DOHH2 (cell line): ENCODE measurements at regions not wholly inside any gene's neighbourhood (a gene's known extent, or its start where the extent isn't known, plus 50 kb on each side); places are given as distances from the start of the nearest gene placed in this dataset.

Source experiments
- H3F3A ChIP-seq: fragments of 200-600 bp; sonication (generic), shearing (Covaris generic); 2 replicates; pipeline ENCODE4 v1.6.0; 2016; ENCODE audit warnings: antibody characterized with exemption, mild to moderate bottlenecking; ENCODE audit not compliant: control insufficient read depth, insufficient read depth
- H3K27ac ChIP-seq: fragments of 200-600 bp; sonication (generic); 2 replicates; pipeline ENCODE4 v1.5.1; 2014; ENCODE audit warnings: low read depth, mild to moderate bottlenecking, low read length, moderate library complexity
- H3K27me3 ChIP-seq: fragments of 200-600 bp; sonication (generic); 2 replicates; pipeline ENCODE4 v1.6.1; 2014; ENCODE audit warnings: mild to moderate bottlenecking, low read length, mixed read lengths; ENCODE audit not compliant: control insufficient read depth
- H3K36me3 ChIP-seq: fragments of 200-600 bp; sonication (generic); 2 replicates; pipeline ENCODE4 v1.6.1; 2014; ENCODE audit warnings: mild to moderate bottlenecking, low read length, moderate library complexity, mixed read lengths; ENCODE audit not compliant: control insufficient read depth
- H3K4me1 ChIP-seq: fragments of 200-600 bp; sonication (generic); 2 replicates; pipeline ENCODE4 v1.6.1; 2014; ENCODE audit warnings: mild to moderate bottlenecking, low read length, mixed read lengths; ENCODE audit not compliant: control insufficient read depth
- H3K4me2 ChIP-seq: fragments of 200-600 bp; sonication (generic); 2 replicates; pipeline ENCODE4 v1.6.0; 2014; ENCODE audit warnings: mild to moderate bottlenecking, low read length, moderate library complexity
- H3K4me3 ChIP-seq: fragments of 200-600 bp; sonication (generic); 2 replicates; pipeline ENCODE4 v1.5.1; 2014; ENCODE audit warnings: mild to moderate bottlenecking, low read length, mixed read lengths
- H3K79me2 ChIP-seq: fragments of 200-600 bp; sonication (generic); 2 replicates; pipeline ENCODE4 v1.6.1; 2014; ENCODE audit warnings: mild to moderate bottlenecking, low read length, mixed read lengths; ENCODE audit not compliant: control insufficient read depth
- H3K9me2 ChIP-seq: fragments of 200-600 bp; sonication (generic); replicated peaks from 2 replicates; pipeline ENCODE4 v1.6.1; 2014; ENCODE audit warnings: mild to moderate bottlenecking, low read length, mixed read lengths; ENCODE audit not compliant: control insufficient read depth
- H3K9me3 ChIP-seq: fragments of 200-600 bp; sonication (generic); 2 replicates; pipeline ENCODE4 v1.6.1; 2014; ENCODE audit warnings: antibody characterized with exemption, low read length, mixed read lengths; ENCODE audit not compliant: control insufficient read depth, insufficient read depth
- H4K20me1 ChIP-seq: fragments of 200-600 bp; sonication (generic); 2 replicates; pipeline ENCODE4 v1.6.0; 2014; ENCODE audit warnings: low read depth, mild to moderate bottlenecking, antibody characterized with exemption, low read length, moderate library complexity; ENCODE audit not compliant: control insufficient read depth, insufficient read depth
- EZH2phosphoT487 ChIP-seq: fragments of 200-600 bp; sonication (generic); IDR thresholded peaks from 2 replicates; pipeline ENCODE4 v1.6.1; 2017; ENCODE audit warnings: borderline replicate concordance, mild to moderate bottlenecking, antibody characterized with exemption, low read length, moderate library complexity, mixed read lengths
- TF ChIP-seq, protein P1 (sequence below): fragments of 200-600 bp; sonication (generic); IDR thresholded peaks from one replicate; pipeline ENCODE4 v1.5.1; 2014; ENCODE audit warnings: antibody characterized with exemption, mild to moderate bottlenecking, low read depth, low read length; ENCODE audit not compliant: poor library complexity, severe bottlenecking

DNA sequence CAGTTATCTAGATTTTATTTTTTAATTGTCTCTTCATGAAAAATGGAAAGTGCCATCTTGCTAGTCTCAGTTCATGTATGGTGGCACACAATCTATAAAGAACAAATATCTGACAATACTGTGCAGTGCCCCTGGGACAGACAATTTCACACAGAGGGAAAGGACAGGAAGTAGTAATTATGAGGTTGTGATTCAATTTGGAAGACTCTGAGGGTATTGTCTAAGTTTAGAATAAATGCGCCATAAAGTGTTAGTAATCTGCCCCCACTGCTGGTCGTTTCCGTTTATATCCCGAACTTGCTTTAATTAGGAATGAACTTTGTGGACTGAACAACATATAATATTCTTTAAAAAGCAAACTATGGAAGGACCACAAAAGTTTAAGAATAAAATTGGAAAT, 196.4 kb upstream of the SLC24A5 start:
- no peaks in the 10 kb centered on the region for H3K79me2 ChIP-seq
- no peaks in the 10 kb centered on the region for H3K4me1 ChIP-seq
- H3F3A ChIP-seq, result no peaks in the 10 kb centered on the region
- no peak overlapping the region for H3K4me3 ChIP-seq
- H3K9me2 ChIP-seq, result no peaks in the 10 kb centered on the region
- H4K20me1 ChIP-seq, result no peaks in the 10 kb centered on the region
- H3K36me3 ChIP-seq, result no peaks in the 10 kb centered on the region
- no peaks in the 10 kb centered on the region for H3K9me3 ChIP-seq
- TF ChIP-seq EZH2phosphoT487, result no peak
- TF ChIP-seq, protein P1, sequence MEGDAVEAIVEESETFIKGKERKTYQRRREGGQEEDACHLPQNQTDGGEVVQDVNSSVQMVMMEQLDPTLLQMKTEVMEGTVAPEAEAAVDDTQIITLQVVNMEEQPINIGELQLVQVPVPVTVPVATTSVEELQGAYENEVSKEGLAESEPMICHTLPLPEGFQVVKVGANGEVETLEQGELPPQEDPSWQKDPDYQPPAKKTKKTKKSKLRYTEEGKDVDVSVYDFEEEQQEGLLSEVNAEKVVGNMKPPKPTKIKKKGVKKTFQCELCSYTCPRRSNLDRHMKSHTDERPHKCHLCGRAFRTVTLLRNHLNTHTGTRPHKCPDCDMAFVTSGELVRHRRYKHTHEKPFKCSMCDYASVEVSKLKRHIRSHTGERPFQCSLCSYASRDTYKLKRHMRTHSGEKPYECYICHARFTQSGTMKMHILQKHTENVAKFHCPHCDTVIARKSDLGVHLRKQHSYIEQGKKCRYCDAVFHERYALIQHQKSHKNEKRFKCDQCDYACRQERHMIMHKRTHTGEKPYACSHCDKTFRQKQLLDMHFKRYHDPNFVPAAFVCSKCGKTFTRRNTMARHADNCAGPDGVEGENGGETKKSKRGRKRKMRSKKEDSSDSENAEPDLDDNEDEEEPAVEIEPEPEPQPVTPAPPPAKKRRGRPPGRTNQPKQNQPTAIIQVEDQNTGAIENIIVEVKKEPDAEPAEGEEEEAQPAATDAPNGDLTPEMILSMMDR, result no peak
- H3K27me3 ChIP-seq, result no peaks in the 10 kb centered on the region
- no peak overlapping the region for H3K4me2 ChIP-seq
- H3K27ac ChIP-seq, result no peak overlapping the region

DNA sequence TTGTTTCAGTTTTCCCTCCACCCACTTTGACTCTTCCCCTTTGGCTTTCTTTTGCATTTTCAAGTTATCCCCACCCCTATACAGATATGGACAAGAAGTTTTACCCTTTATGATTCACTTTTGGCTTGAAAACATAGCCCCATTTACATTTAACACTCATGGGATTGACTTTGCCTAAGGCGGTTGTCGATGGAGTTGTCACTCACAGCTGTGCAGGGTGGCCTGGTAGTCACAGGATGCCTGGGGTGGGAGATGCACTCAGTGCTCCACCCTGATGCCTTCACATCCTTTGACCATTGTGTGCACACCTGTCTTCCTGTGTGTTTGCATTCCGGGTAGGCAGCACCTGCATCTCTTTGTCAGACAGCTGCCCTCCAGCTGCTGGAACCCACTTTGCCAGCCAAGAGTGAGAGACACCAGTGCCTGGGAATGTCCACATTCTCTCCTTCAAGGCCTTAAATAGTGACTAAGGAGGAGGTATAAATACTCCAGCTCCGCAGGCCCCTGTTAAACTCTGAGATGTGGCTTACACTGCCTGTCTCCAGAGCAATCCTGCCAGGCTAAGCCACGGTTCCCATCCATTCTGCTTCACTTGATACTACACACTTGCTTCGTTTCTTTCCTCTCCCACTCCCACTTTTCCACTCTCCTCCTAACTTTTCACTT, 191.5 kb upstream of the SLC24A5 start:
- no peaks in the 10 kb centered on the region for H3K27me3 ChIP-seq
- no peak overlapping the region for H3K27ac ChIP-seq

DNA sequence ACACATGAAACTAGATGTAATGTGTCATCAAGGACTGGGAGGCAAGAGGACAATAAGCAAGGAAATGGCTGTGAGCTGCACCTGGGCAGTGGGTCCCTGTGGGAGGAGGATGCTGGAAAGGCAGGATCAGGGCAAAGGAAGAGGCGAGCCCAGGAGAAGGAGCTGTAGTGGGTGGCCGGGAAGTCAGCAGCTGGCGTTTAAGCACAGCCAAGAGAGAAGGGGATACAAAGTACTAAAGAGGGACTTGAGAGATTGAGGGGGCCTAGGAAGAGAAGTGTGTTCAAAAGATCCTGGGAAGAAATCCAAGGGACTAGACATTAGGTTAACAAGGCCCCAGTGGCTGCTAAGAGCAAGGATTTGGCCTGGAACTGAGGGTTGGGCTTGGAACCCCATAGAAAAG, 188.5 kb upstream of the SLC24A5 start:
- H3K4me1 ChIP-seq, result no peaks in the 10 kb centered on the region
- no peak overlapping the region for H3K4me3 ChIP-seq
- no peaks in the 10 kb centered on the region for H3K27me3 ChIP-seq
- no peaks in the 10 kb centered on the region for H3F3A ChIP-seq
- no peaks in the 10 kb centered on the region for H3K36me3 ChIP-seq
- H3K4me2 ChIP-seq, result no peak overlapping the region
- no peaks in the 10 kb centered on the region for H3K9me2 ChIP-seq
- H4K20me1 ChIP-seq, result no peaks in the 10 kb centered on the region
- no peak overlapping the region for H3K27ac ChIP-seq
- no peaks in the 10 kb centered on the region for H3K79me2 ChIP-seq
- no peaks in the 10 kb centered on the region; the same call in 1 of the 2 replicates for H3K9me3 ChIP-seq
- no peak for TF ChIP-seq EZH2phosphoT487
- TF ChIP-seq, protein P1, result no peak

More for the DNA sequence above, 191.5 kb upstream of the SLC24A5 start:
- Histone ChIP-seq H3K4me1 (no peaks in the 10 kb centered on the region), H3F3A (no peaks in the 10 kb centered on the region), H3K79me2 (no peaks in the 10 kb centered on the region), H4K20me1 (no peaks in the 10 kb centered on the region), H3K9me3 (no peaks in the 10 kb centered on the region), H3K9me2 (no peaks in the 10 kb centered on the region), H3K4me3 (no peak overlapping the region), H3K4me2 (no peak overlapping the region), H3K36me3 (no peaks in the 10 kb centered on the region)
- TF ChIP-seq EZH2phosphoT487, result no peak
- TF ChIP-seq, protein P1, result no peak
